Ishikawa (cell line): ENCODE measurements at regions not wholly inside any gene's neighbourhood (a gene's known extent, or its start where the extent isn't known, plus 50 kb on each side); places are given as distances from the start of the nearest gene placed in this dataset.

Source experiments
- CEBPB ChIP-seq: IDR thresholded peaks from 2 replicates; pipeline ENCODE4 v1.6.1; 2012
- CREB1 ChIP-seq: IDR thresholded peaks from 2 replicates; pipeline ENCODE4 v1.6.1; 2012; ENCODE audit warnings: low read depth
- EGR1 ChIP-seq: IDR thresholded peaks from 2 replicates; pipeline ENCODE4 v1.6.1; 2012
- EP300 ChIP-seq: IDR thresholded peaks from 2 replicates; pipeline ENCODE4 v1.6.1; 2012; ENCODE audit warnings: borderline replicate concordance
- FOXM1 ChIP-seq: IDR thresholded peaks from 2 replicates; pipeline ENCODE4 v1.6.1; 2012; ENCODE audit warnings: low read depth, borderline replicate concordance
- NFIC ChIP-seq: IDR thresholded peaks from 2 replicates; pipeline ENCODE4 v1.6.1; 2012
- RAD21 ChIP-seq: IDR thresholded peaks from 2 replicates; pipeline ENCODE4 v1.6.1; 2012; ENCODE audit warnings: low read depth
- TAF1 ChIP-seq: IDR thresholded peaks from 2 replicates; pipeline ENCODE4 v1.6.1; 2012; ENCODE audit warnings: low read depth, mild to moderate bottlenecking
- TCF12 ChIP-seq: IDR thresholded peaks from 2 replicates; pipeline ENCODE4 v1.6.1; 2012; ENCODE audit warnings: low read depth
- TEAD4 ChIP-seq: IDR thresholded peaks from 2 replicates; pipeline ENCODE4 v1.6.1; 2012
- YY1 ChIP-seq: IDR thresholded peaks from 2 replicates; pipeline ENCODE4 v1.6.1; 2012; ENCODE audit warnings: low read depth
- ZBTB7A ChIP-seq: IDR thresholded peaks from 2 replicates; pipeline ENCODE4 v1.6.1; 2012; ENCODE audit warnings: low read depth
- TF ChIP-seq, protein P1 (sequence below): IDR thresholded peaks from 2 replicates; pipeline ENCODE4 v1.6.1; 2012
- TF ChIP-seq, protein P2 (sequence below): IDR thresholded peaks from 2 replicates; pipeline ENCODE4 v1.6.1; 2012; ENCODE audit warnings: low read depth, mild to moderate bottlenecking
- TF ChIP-seq, protein P3 (sequence below): IDR thresholded peaks from 2 replicates; pipeline ENCODE4 v1.6.1; 2012

DNA sequence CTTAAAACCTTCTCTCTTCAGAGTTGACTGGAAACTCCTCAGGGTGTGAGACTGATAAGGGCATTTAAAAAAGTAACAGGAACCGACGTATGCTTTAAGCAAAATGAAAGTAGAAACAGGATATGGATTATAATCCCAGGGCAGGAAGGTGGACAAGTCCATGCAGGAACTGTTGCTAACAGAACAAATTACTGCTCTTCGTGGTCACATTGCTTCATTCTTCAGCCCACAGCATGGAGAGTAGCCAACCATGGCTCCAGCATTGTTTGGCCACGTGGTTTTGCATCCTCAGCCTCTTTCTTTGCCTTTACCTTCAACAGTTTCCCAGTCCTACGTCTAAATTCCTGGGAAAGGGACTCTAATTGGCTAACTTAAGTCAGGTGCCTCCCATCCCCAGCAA, 563.1 kb upstream of the ISX start:
- no peak for TF ChIP-seq ZBTB7A
- no peak for TF ChIP-seq NFIC
- no peak for TF ChIP-seq EGR1
- TF ChIP-seq, protein P1, sequence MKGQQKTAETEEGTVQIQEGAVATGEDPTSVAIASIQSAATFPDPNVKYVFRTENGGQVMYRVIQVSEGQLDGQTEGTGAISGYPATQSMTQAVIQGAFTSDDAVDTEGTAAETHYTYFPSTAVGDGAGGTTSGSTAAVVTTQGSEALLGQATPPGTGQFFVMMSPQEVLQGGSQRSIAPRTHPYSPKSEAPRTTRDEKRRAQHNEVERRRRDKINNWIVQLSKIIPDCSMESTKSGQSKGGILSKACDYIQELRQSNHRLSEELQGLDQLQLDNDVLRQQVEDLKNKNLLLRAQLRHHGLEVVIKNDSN = no peak
- TF ChIP-seq TCF12 = no peak
- no peak for TF ChIP-seq CEBPB
- TF ChIP-seq YY1 = no peak
- no peak for TF ChIP-seq EP300

DNA sequence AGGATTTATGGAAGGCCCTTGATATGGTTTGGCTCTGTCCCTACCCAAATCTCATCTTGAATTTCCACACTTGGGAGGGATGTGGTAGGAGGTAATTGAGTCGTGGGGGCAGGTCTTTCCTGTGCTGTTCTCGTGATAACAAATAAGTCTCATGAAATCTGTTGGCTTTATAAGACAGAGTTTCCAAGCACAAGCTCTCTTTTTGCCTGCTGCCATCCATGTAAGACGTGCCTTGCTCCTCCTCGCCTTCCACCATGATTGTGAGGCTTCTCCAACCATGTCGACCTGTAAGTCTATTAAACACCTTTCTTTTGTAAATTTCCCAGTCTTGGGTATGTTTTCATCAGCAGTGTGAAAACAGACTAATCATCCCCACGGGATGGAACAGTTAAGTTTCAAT, 557.2 kb upstream of the ISX start:
- TF ChIP-seq EP300 = no peak
- no peak for TF ChIP-seq YY1
- TF ChIP-seq FOXM1 = no peak
- TF ChIP-seq TCF12 = no peak
- no peak for TF ChIP-seq NFIC
- TF ChIP-seq, protein P1 = no peak
- no peak for TF ChIP-seq CEBPB

DNA sequence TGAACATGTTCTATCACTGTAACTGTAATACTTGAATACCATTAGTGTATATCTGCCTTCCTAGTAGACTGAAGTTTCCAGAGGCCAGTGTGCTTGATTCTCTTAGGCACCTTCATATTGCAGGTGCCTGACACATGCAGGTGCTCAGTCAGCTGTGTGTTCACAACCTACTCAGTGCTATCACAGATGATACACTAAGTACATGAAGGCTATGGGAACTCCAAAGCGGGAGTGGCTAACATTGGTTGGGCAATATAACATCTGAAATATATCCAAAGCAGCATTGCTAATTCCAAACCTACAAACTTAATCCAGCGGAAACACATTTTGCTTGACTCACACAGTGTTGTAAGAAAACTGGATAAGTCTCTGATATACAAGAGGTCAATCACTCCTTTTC, 539.3 kb upstream of the ISX start:
- no peak for TF ChIP-seq CEBPB
- TF ChIP-seq YY1 = no peak
- no peak for TF ChIP-seq TEAD4
- no peak for TF ChIP-seq EP300
- TF ChIP-seq, protein P2, sequence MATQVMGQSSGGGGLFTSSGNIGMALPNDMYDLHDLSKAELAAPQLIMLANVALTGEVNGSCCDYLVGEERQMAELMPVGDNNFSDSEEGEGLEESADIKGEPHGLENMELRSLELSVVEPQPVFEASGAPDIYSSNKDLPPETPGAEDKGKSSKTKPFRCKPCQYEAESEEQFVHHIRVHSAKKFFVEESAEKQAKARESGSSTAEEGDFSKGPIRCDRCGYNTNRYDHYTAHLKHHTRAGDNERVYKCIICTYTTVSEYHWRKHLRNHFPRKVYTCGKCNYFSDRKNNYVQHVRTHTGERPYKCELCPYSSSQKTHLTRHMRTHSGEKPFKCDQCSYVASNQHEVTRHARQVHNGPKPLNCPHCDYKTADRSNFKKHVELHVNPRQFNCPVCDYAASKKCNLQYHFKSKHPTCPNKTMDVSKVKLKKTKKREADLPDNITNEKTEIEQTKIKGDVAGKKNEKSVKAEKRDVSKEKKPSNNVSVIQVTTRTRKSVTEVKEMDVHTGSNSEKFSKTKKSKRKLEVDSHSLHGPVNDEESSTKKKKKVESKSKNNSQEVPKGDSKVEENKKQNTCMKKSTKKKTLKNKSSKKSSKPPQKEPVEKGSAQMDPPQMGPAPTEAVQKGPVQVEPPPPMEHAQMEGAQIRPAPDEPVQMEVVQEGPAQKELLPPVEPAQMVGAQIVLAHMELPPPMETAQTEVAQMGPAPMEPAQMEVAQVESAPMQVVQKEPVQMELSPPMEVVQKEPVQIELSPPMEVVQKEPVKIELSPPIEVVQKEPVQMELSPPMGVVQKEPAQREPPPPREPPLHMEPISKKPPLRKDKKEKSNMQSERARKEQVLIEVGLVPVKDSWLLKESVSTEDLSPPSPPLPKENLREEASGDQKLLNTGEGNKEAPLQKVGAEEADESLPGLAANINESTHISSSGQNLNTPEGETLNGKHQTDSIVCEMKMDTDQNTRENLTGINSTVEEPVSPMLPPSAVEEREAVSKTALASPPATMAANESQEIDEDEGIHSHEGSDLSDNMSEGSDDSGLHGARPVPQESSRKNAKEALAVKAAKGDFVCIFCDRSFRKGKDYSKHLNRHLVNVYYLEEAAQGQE = no peak
- no peak for TF ChIP-seq EGR1
- TF ChIP-seq FOXM1 = no peak
- no peak for TF ChIP-seq RAD21
- TF ChIP-seq, protein P1 = no peak
- TF ChIP-seq, protein P3, sequence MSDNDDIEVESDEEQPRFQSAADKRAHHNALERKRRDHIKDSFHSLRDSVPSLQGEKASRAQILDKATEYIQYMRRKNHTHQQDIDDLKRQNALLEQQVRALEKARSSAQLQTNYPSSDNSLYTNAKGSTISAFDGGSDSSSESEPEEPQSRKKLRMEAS = no peak

DNA sequence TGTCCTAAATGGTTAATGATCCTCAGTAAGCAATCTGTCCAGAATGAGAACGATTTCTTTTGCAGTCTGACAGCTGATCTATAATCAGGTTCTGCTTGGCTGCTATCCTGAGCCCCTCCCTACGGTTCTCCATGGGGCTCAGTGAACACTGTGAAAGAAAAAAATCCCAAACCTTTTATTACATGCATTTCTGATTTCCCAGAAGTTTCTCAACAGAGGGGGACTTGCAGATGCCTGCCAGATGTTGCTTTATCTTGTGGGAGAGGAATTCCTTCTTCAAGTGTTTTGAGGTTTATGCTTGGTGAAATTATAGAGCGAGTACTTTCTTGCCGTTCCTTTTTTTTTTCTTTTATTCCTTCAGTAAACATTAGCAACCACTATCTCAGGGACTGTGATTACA, 531.9 kb upstream of the ISX start:
- no peak for TF ChIP-seq CEBPB
- no peak for TF ChIP-seq TCF12
- TF ChIP-seq, protein P2 = no peak
- no peak for TF ChIP-seq EP300
- TF ChIP-seq TAF1 = no peak
- TF ChIP-seq TEAD4 = no peak
- TF ChIP-seq FOXM1 = no peak
- TF ChIP-seq RAD21 = no peak
- no peak for TF ChIP-seq ZBTB7A
- TF ChIP-seq, protein P1 = no peak
- TF ChIP-seq, protein P3 = no peak

DNA sequence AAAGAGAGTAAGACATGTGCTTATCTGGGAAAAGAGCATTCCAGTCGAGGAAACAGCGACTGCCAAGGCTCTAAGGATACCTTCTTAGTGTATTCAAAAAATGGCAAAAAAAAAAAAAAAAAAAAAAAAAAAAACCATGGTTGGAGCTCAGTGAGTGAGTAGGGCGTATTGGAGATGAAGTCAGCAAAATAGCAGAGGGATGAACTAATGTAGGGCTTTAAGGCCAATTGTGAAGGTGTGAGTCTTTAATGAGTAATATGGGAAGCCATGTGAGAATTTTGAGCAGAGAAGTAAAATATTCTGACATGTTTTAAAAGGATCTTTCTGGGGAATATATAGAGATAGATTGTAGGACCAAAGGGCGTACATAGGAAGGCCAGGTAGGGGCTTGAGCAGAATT, 498.6 kb upstream of the ISX start:
- TF ChIP-seq TEAD4 (no peak), YY1 (no peak), EGR1 (no peak)
- TF ChIP-seq, protein P3 = no peak

DNA sequence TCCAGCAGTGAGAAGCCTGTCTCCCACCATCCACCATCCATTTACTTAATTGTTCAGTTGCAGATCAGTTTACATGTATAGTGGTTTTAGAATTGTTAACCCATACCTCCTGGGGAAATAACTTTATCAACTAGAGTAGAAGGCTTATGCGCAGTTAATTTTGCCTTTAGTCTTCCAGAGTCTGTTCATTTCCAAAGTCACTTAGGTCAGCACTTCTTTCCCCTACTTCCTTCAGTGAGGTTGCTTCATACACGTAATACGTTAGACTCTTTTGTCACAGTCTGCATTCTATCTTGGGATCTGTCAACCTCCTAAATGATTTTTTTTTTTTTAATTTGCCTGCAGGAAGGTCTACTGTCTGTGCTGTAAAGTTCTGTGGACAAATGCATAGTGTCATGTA, 495.6 kb upstream of the ISX start:
- TF ChIP-seq EGR1 (no peak), CREB1 (no peak), TCF12 (no peak), RAD21 (no peak), CEBPB (no peak), NFIC (no peak)
- TF ChIP-seq, protein P3 = no peak
- TF ChIP-seq, protein P2 = no peak
